HepG2 (cell line): ENCODE measurements at regions not wholly inside any gene's neighbourhood (a gene's known extent, or its start where the extent isn't known, plus 50 kb on each side); places are given as distances from the start of the nearest gene placed in this dataset.
"Not testable (repeated sequence)": the region's sequence is repeated elsewhere in the genome, so short reads cannot be mapped to it uniquely, and the experiment has no call there.

Experiments used
- ATAC-seq: fragments of 200-7000 bp; cut with Tn5 transposase; 3 replicates; pipeline ENCODE4 v1.9.1; 2020; ENCODE audit warnings: mild to moderate bottlenecking, moderate library complexity
- BruUV-seq: library from RNA; stranded (reverse); fragments of 400-500 nt; replicated peaks from 2 replicates; lab custom pipeline; 2021; lab: Mats Ljungman, UMichigan
- CTCF ChIA-PET: fragments of 300-600 bp; formaldehyde crosslinking; extraction: SDS; loops from one replicate; lab custom pipeline; 2021; ENCODE audit warnings: low total read pairs, inconsistent platforms, low intra/inter-chr PET ratio; lab: Yijun Ruan, JAX
- POLR2A ChIA-PET: fragments of 350-600 bp; sonication (Branson Sonifier 250); formaldehyde crosslinking; loops from one replicate; lab custom pipeline; 2020; ENCODE audit warnings: antibody characterized with exemption, inconsistent platforms; lab: Yijun Ruan, JAX
- DNase-seq: peaks from one replicate; pipeline ENCODE4 v3.0.0-alpha.2; 2015; ENCODE audit warnings: low spot score
- FAIRE-seq: peaks from 3 replicates; lab custom pipeline; 2011; peaks lifted over from hg19 to GRCh38; lab: Jason Lieb, UNC
- H2AFZ ChIP-seq: one replicate; pipeline ENCODE4 v1.6.1; 2011; ENCODE audit warnings: low read length, inconsistent platforms
- H3K27ac ChIP-seq: fragments of 300-600 bp; 3 replicates; pipeline ENCODE4 v1.8.0; 2011; ENCODE audit warnings: mixed run types, mild to moderate bottlenecking, mixed read lengths, low read length, inconsistent platforms; ENCODE audit not compliant: insufficient read depth; ENCODE audit errors: extremely low read length
- H3K27me3 ChIP-seq, 2 experiments: fragments of 200-600 bp in 1 of 2; 2 replicates in 1 of 2; 3 replicates in 1 of 2; pipeline versions ENCODE4 v1.6.0 to v1.8.0; 2011; ENCODE audit warnings: low read length in 2 of 2, mild to moderate bottlenecking in 2 of 2, moderate library complexity in 2 of 2, inconsistent platforms in 1 of 2; ENCODE audit not compliant: insufficient read depth in 2 of 2, control insufficient read depth in 1 of 2
- H3K36me3 ChIP-seq, 2 experiments: fragments of 200-600 bp in 1 of 2; replicated peaks in 1 of 2; 2 replicates in 1 of 2; 3 replicates in 1 of 2; pipeline versions ENCODE4 v1.5.1 to v1.8.0; 2011; ENCODE audit warnings: low read length in 2 of 2, inconsistent platforms in 1 of 2; ENCODE audit not compliant: insufficient read depth in 2 of 2, control insufficient read depth in 1 of 2
- H3K4me1 ChIP-seq: 2 replicates; pipeline ENCODE4 v1.5.1; 2012; ENCODE audit warnings: low read length, inconsistent platforms; ENCODE audit not compliant: insufficient read depth
- H3K4me2 ChIP-seq: 2 replicates; pipeline ENCODE4 v1.6.0; 2011; ENCODE audit warnings: low read depth, low read length, inconsistent platforms
- H3K4me3 ChIP-seq, 3 experiments: fragments of 200-600 bp in 1 of 3; sonication (generic), shearing (Covaris generic) in 1 of 3; replicated peaks in 1 of 3; 2 replicates each; pipeline ENCODE4 v1.5.1; 2011 to 2016; ENCODE audit warnings: low read length in 3 of 3, inconsistent platforms in 2 of 3, low read depth in 2 of 3, mild to moderate bottlenecking in 2 of 3, control low read depth in 1 of 3, mixed read lengths in 1 of 3; ENCODE audit not compliant: insufficient read depth in 1 of 3
- H3K79me2 ChIP-seq: one replicate; pipeline ENCODE4 v1.6.1; 2011; ENCODE audit warnings: low read length, inconsistent platforms; ENCODE audit not compliant: insufficient read depth
- H3K9ac ChIP-seq: 2 replicates; pipeline ENCODE4 v1.6.0; 2011; ENCODE audit warnings: mild to moderate bottlenecking, low read depth, low read length, inconsistent platforms; ENCODE audit not compliant: insufficient read depth
- H3K9me3 ChIP-seq: 2 replicates; pipeline ENCODE4 v1.5.1; 2012; ENCODE audit warnings: mild to moderate bottlenecking, low read length
- H4K20me1 ChIP-seq: 2 replicates; pipeline ENCODE4 v1.6.0; 2011; ENCODE audit warnings: inconsistent platforms, mild to moderate bottlenecking, low read length, moderate library complexity; ENCODE audit not compliant: insufficient read depth
- CREB1 ChIP-seq, 2 experiments: fragments of 450-650 bp in 1 of 2; IDR thresholded peaks; 2 replicates each; pipeline ENCODE4 v1.6.1; 2016 to 2017; ENCODE audit warnings: control low read depth in 1 of 2, mild to moderate bottlenecking in 1 of 2, missing compliant biosample characterization in 1 of 2, missing genetic modification characterization in 1 of 2
- ZNF460 ChIP-seq: sonication (generic); formaldehyde crosslinking; IDR thresholded peaks from 2 replicates; pipeline ENCODE4 v1.5.1; 2020; ENCODE audit warnings: missing genetic modification reagents, mild to moderate bottlenecking, borderline replicate concordance
- WGBS: methylation state at CpG from one replicate; pipeline ENCODE4 v1.1.6; 2017; ENCODE audit warnings: low lambda C conversion rate; 5-methylcytosine and 5-hydroxymethylcytosine counted together
- in situ Hi-C: cut with HindIII; loops from 2 replicates; pipeline ENCODE4 v1.10.0; 2017; ENCODE audit warnings: low pct_unique_long_range_greater_than_20kb; ENCODE audit not compliant: extremely low pct_ligation_motif_present
- intact Hi-C: fragments of 100-400 bp; cut with micrococcal nuclease; formaldehyde crosslinking; loops from one replicate; pipeline ENCODE4 v1.10.0; 2022; ENCODE audit not compliant: unreplicated experiment
- TF ChIP-seq, protein P1 (sequence below): sonication (generic); formaldehyde crosslinking; IDR thresholded peaks from 2 replicates; pipeline ENCODE4 v1.5.0; 2020; ENCODE audit warnings: missing genetic modification reagents

- no TSS peak for BruUV-seq
- FAIRE-seq (no peak), DNase-seq (no peak), ATAC-seq (no peak)
- Histone ChIP-seq H3K4me1 (no peaks in the 10 kb centered on the region), H3K27me3 (no peaks in the 10 kb centered on the region), H3K79me2 (no peaks in the 10 kb centered on the region), H3K27ac (no peak overlapping the region), H3K9me3 (peaks cover 66% of the 10 kb centered on the region), H4K20me1 (no peaks in the 10 kb centered on the region), H3K4me3 (no peak overlapping the region), H3K36me3 (no peaks in the 10 kb centered on the region), H3K9ac (no peak overlapping the region), H3K4me2 (no peak overlapping the region), H2AFZ (no peak overlapping the region)
- intact Hi-C loops (no loop called here), in situ Hi-C loops (no loop called here)
- CTCF ChIA-PET, result no interaction called here
- TF ChIP-seq CREB1 (IDR thresholded peaks at IDR 0.05) (0 out of 2 replicates have a peak, but pooled peaks have one; percentile 11), CREB1 (CRISPR knock-in tag; IDR thresholded peaks at IDR 0.05) (no peak), ZNF460 (CRISPR knock-in tag) (no peak)
- TF ChIP-seq, protein P1, sequence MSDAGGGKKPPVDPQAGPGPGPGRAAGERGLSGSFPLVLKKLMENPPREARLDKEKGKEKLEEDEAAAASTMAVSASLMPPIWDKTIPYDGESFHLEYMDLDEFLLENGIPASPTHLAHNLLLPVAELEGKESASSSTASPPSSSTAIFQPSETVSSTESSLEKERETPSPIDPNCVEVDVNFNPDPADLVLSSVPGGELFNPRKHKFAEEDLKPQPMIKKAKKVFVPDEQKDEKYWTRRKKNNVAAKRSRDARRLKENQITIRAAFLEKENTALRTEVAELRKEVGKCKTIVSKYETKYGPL (CRISPR knock-in tag), result no peak
- 32% methylated on average over 6 of the region's 6 CpGs for WGBS
- POLR2A ChIA-PET, result no interaction called here
Observed at GRCh38 chr3:20622304-20622703, 436.3 kb upstream of the SGO1 start.

- FAIRE-seq, intact Hi-C loops, H3K27me3 ChIP-seq, H3K4me2 ChIP-seq, BruUV-seq, in situ Hi-C loops, H3K36me3 ChIP-seq, H3K9ac ChIP-seq, H4K20me1 ChIP-seq, H3K79me2 ChIP-seq, CTCF ChIA-PET, ATAC-seq, POLR2A ChIA-PET, H3K4me3 ChIP-seq, H3K4me1 ChIP-seq, H2AFZ ChIP-seq, H3K27ac ChIP-seq, DNase-seq: not testable (repeated sequence)
- H3K9me3 ChIP-seq, result peaks cover 63% of the 10 kb centered on the region
- 0% methylated on average over 3 of the region's 3 CpGs for WGBS
Observed at GRCh38 chr3:20618621-20619020, 432.6 kb upstream of the SGO1 start.

DNA sequence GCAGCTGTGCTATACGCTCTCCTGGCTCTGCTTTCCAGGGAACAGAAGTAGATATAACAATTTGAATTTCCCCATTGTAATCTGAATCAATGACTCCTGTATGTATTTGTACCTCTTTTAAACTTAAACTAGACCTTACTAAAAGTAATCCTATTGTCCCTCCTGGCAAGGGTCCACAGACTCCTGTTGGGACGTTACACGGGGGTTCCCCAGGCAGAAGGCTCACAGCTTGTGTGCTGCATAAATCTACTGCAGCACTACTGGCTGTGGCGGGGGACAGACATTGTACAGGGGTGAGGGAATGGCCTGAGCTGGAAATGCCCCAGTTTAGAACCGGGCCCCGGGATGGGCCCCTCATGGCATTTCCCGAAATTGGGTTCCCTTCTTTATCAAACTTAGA lies 432.2 kb upstream of the SGO1 start:
- intact Hi-C loops, H3K4me3 ChIP-seq, CTCF ChIA-PET, H3K4me2 ChIP-seq, H3K79me2 ChIP-seq, in situ Hi-C loops, H3K9ac ChIP-seq, H4K20me1 ChIP-seq, BruUV-seq, POLR2A ChIA-PET, H2AFZ ChIP-seq, H3K27ac ChIP-seq, ATAC-seq, FAIRE-seq, H3K36me3 ChIP-seq, H3K4me1 ChIP-seq, DNase-seq, H3K27me3 ChIP-seq: not testable (repeated sequence)
- H3K9me3 ChIP-seq, result peaks cover 63% of the 10 kb centered on the region
- WGBS, result 3% methylated on average over 5 of the region's 7 CpGs

GRCh38 chr3:20615982-20616381 lies 430.0 kb upstream of the SGO1 start:
- H4K20me1 ChIP-seq, H3K4me3 ChIP-seq, ATAC-seq, CTCF ChIA-PET, H3K4me2 ChIP-seq, in situ Hi-C loops, BruUV-seq, H2AFZ ChIP-seq, DNase-seq, H3K79me2 ChIP-seq, H3K36me3 ChIP-seq, H3K4me1 ChIP-seq, POLR2A ChIA-PET, H3K27ac ChIP-seq, H3K9ac ChIP-seq, H3K27me3 ChIP-seq, FAIRE-seq, intact Hi-C loops: not testable (repeated sequence)
- peaks cover 59% of the 10 kb centered on the region for H3K9me3 ChIP-seq
